Anterior cingulate cortex (tissue), 58 donors: ENCODE measurements at regions not wholly inside any gene's neighbourhood (a gene's known extent, or its start where the extent isn't known, plus 50 kb on each side); places are given as distances from the start of the nearest gene placed in this dataset.
A peak's percentile ranks its signal among the peaks of the same experiment; 100 is the strongest.

Experiments
- DNase-seq, 58 donors: peaks; one replicate each; lab custom pipeline; 2025; lab: John Stamatoyannopoulos, UW

- DNase-seq = no peak
Observed at GRCh38 chr1:217228689-217229088, 402.2 kb downstream of the GPATCH2 start.

GRCh38 chr1:217224201-217224600 is 406.7 kb downstream of the GPATCH2 start:
- no peak for DNase-seq

- DNase-seq = no peak
Observed at GRCh38 chr1:217214551-217214950, 416.3 kb downstream of the GPATCH2 start.

GRCh38 chr1:217211486-217211885 is 419.4 kb downstream of the GPATCH2 start:
- DNase-seq = no peak

DNA sequence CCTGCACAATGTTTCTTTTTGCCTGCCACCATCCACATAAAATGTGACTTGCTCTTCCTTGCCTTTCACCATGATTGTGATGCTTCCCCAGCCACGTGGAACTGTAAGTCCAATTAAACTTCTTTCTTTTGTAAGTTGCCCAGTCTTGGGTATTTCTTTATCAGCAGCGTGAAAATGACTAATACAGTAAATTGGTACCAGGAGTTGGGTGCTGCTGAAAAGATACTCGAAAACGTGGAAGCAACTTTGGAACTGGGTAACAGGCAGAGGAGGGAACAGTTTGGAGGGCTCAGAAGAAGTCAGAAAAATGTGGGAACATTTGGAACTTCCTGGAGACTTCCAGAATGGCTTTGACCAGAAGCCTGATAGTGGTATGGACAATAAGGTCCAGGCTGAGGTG is 425.3 kb downstream of the GPATCH2 start:
- DNase-seq = no peak

DNA sequence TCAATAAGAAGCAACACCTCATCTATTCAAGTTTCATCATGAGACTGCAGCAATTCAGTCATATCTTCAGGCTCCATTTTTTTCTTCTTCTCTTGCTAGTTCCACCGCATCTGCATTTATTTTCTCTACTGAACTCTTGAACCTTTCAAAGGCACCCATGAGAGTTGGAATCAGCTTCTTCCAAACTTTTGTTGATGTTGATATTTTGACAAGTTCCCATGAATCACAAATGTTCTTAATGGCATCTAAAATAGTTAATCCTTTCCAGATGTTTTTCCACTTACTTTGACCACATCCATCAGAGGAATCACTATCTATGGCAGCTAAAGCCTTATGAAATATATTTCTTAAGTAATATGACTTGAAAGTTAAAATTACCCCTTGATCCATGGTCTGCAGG is 434.3 kb downstream of the GPATCH2 start:
- DNase-seq = no peak

- no peak for DNase-seq
Observed at GRCh38 chr1:217193151-217193550, 437.7 kb downstream of the GPATCH2 start.

DNA sequence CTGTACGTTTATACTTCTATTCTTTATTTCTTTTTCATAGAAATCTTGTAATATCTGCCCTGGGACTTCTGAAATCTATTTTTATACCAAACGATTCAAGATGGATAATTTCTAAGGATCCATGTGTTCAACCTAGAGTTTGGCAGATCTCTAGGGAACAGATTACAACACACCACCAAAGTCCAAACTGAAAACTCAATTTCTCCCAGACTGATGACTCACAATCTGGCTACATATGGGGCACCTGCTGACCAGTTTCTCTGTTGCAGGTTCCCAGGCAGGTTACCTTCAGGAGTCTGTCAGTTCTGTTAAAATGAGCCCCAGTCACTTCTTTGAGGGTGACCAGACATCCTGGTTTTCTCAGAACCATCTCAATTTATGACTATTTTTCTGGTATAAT is 439.4 kb downstream of the GPATCH2 start:
- no peak for DNase-seq

DNA sequence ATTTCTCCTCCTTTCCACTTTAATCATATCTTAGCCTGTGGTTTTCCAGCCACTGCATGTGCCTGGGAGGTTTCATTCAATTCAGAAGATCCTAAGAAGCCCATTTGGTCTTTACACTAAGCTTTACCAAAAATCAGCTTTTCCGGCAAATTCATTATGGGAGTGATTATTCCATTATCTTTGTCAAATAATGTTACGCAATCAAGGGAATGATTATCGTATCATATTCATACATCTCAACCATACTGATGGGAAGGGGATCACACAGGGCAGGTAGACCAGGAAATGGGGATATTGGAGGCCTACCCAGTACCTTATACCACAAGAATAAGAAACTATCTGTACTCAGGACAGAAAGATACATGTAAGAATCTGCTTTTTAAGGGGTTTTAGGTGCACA is 440.5 kb downstream of the GPATCH2 start:
- no peak for DNase-seq

DNA sequence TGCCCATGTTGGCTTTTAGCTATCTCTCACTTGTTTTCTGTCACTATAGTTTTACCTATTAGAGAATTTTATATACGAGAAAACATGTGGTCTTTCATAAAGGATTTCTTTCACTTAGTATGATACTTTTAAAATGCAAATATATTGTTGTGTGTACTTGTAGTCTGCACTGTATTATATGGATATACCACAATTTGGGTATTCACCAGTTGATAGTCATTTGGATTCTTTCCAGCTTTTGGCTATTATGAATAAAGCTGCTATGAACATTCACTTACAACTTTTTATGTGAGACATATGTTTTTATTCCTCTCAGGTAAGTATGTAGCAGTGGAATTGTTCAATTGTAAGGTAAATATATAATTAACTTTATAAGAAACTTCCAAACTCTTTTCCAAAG is 441.5 kb downstream of the GPATCH2 start:
- no peak for DNase-seq

- DNase-seq = peak in 2 of 58 donors; percentile 0 to 3
Observed at GRCh38 chr1:217188280-217189237, 442.3 kb downstream of the GPATCH2 start.

DNA sequence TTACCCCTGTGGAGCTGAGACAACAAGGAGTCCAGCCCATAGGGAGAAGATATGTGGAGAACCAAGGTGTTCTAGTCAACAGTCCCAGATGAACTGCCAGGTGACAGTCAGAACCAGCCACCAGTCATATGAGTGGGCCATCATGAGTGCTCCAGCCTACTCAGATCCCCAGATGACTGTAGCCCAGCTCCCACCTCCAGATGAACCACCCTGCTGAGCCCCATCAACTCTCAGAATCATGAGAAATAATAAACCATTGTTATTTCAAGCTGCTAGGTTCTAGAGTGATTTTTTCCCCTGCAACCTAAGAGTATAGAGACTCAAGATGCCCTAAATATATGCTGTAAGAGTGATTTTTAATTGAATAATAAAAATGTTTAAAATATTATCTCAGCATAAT is 444.2 kb downstream of the GPATCH2 start:
- no peak for DNase-seq

GRCh38 chr1:217184854-217185253 is 446.0 kb downstream of the GPATCH2 start:
- DNase-seq = peak in 4 of 58 donors; percentile 0 to 4 (median 2)

- DNase-seq = no peak
Observed at GRCh38 chr1:217182992-217183391, 447.9 kb downstream of the GPATCH2 start.

- no peak for DNase-seq
Observed at GRCh38 chr1:217181756-217182155, 449.1 kb downstream of the GPATCH2 start.

GRCh38 chr1:217181176-217181746 is 449.6 kb downstream of the GPATCH2 start:
- DNase-seq = no peak

DNA sequence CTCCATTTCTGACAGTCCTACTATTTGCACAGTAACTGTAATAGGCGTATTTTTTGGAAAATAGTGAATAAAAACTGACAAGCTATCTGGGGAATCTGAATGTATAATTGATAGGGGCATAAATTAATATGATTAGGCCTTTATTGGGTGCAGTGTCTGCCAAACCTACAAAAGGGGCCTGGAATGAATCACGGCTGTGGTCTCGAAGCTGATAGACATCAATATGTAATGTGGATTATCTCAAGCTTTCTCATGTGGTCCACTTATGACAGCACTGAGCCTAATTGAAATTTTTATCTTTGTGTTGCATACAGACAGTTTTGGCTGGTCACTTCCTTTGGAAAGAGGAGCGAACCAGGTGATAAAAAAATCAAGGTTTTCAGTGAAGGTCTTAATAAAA is 450.4 kb downstream of the GPATCH2 start:
- no peak for DNase-seq

DNA sequence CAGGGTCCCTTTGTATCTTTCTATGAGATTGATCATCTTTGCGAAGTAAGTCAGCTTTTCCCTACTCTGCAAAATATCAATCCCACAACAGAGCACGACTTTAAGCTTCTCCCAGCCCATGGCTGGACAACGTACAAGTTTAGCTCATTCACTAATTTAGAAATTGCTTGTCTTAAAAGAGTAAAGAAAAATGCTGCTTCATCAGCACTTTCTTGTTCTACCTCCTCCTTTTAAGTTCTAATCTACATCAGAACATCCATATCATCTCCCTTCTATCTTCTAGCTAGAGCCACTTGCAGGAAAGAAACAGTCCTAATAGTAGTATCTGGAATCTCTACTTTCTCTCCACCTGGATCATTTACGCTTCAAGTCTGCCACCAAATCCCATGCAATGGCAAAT is 441.2 kb upstream of the ESRRG start:
- no peak for DNase-seq

GRCh38 chr1:217153361-217153760 is 430.1 kb upstream of the ESRRG start:
- DNase-seq = peak in 2 of 58 donors; percentile 1 to 5

DNA sequence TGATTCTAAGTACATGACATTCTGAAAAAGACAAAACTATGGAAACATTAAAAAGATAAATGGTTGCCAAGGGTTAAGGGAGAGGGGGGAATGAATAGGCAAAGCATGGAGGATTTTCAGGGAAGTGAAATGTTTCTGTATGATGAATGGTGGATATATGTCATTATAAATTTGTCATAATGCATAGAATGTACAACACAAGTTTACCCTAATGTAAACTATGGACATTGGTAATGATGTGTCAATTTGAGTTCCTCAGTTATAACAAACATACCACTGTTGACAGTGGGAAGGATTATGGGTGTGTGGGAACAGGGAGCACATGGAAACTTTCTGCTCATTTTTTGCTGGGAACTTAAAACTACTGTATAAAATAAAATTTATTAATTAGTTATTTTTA is 427.1 kb upstream of the ESRRG start:
- no peak for DNase-seq

DNA sequence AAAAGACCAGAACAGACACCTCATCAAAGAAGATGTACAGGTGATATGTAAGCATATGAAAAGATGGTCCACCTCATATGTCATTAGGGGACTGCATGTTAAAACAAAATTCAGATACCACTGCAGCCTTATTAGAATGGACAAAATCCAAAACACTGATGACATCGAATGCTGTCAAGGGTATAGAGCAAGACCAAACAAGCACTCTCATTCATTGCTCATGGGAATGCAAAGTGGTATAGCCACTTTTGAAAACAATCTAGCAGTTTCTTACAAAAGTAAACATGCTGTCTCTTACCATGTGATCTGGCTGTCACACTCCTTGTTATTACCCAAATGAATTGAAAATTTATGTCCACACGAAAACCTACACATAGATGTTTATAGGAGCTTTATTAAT is 426.6 kb upstream of the ESRRG start:
- DNase-seq = no peak

GRCh38 chr1:217141711-217142110 is 418.5 kb upstream of the ESRRG start:
- DNase-seq = no peak
